ENCODE measurements at regions not wholly inside any gene's neighbourhood (a gene's known extent, or its start where the extent isn't known, plus 50 kb on each side); places are given as distances from the start of the nearest gene placed in this dataset.
"Not testable (repeated sequence)": the region's sequence is repeated elsewhere in the genome, so short reads cannot be mapped to it uniquely, and the experiment has no call there.

DNA sequence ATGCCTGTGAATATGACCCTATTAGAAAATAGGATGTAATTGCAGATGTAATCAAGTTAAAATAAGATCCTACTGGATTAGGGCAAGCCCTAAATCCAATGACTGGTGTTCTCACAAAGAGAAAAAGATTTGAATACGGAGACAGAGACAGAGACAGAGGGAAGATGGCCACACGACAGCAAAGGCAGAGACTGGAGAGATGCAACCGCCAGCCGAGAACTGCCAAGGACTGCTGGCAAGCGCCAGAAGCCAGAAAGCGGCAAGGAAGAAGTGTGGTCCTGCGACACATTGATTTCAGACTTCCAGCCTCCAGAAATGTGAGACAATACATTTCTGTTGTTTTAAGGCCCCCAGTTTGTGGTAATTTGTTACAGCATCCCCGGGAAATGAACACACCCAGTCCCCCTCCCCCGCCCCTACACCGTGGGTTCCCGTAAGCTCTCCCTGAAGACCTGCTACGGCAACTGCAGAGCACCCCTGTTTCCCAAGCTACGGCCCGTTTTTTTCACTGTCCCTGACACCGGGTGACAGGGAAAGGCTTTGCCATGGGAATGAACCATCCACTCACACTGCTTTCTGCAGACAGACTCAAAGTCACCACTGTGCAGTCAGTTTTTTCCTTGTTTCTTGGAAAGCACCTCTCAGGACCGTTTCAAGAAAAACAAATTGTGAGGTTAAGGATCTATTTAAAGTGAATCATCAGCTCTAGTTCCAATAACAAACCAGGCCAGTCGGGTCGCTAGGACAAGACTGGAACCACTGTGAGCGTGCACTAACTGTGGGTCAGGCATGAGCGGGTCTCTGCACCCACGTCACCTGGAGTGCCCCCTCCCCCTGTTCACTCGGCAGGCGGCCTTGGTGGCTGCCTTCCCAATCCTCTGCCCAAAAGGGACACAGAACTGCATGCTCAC, 199.2 kb upstream of the IRF2BP2 start:
- peak; percentile 45 for DNase-seq
- 34% methylated on average over 5 of the region's 23 CpGs for WGBS (ENCODE audit: insufficient coverage)
- H3K27ac ChIP-seq (ENCODE audit: low read length), result not testable (repeated sequence)

DNA sequence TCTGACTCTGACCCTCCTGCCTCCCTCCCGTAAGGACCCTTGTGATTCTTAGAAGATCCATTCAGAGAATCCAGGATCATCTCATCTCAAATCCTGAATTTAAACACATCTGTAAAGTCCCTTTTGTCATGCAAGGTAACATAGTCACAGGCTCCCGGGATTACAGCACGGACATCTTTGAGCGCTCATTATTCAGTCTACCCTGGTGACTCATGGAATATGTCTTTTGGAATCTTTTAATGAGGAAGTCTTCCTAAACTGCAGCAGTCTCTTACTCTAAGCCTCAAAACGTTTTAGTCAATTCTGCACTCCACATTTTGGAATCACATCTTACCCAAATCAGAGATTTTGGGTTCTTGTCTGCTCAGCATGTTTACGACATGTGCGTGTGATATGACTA, 198.5 kb upstream of the IRF2BP2 start:
- H3K9me3 ChIP-seq (replicated peaks; ENCODE audit: control insufficient read depth, low read depth, low read length); H3K36me3 ChIP-seq (ENCODE audit: control insufficient read depth, insufficient read depth, low read length); H3K27ac ChIP-seq (ENCODE audit: low read length); H3K4me1 ChIP-seq (ENCODE audit: control insufficient read depth, insufficient read depth, low read length); H3K4me3 ChIP-seq (ENCODE audit: low read length); H3K27me3 ChIP-seq (ENCODE audit: control insufficient read depth, insufficient read depth, low read length); DNase-seq: not testable (repeated sequence)
- WGBS (ENCODE audit: insufficient coverage), result no CpG with 5 or more reads among the region's 7 CpGs

More for the DNA sequence above, 199.2 kb upstream of the IRF2BP2 start:
- not testable (repeated sequence) for H3K4me3 ChIP-seq (ENCODE audit: low read length); H3K4me1 ChIP-seq (ENCODE audit: control insufficient read depth, insufficient read depth, low read length); H3K9me3 ChIP-seq (replicated peaks; ENCODE audit: control insufficient read depth, low read depth, low read length); H3K27me3 ChIP-seq (ENCODE audit: control insufficient read depth, insufficient read depth, low read length); H3K36me3 ChIP-seq (ENCODE audit: control insufficient read depth, insufficient read depth, low read length)

DNA sequence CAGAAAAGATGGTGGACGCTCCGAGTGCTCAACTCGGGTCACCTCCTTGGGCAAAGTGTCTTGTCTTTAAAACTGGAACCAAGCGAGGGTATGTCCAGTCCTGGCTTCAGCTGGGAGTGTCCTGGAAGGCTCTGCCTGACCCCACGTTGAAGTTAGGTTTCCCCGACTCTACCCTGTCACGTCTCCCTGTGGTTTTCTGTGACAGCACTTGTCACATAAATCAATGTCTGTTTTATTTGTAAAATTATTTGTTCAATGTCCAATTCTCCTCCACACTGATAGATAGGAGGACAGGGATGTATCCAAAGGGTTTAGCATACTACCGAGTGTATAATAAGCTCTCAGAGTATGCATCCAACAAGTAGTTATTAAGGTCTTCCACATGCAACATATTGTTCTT, 197.7 kb upstream of the IRF2BP2 start:
- not testable (repeated sequence) for H3K4me3 ChIP-seq (ENCODE audit: low read length); H3K4me1 ChIP-seq (ENCODE audit: control insufficient read depth, insufficient read depth, low read length); H3K27me3 ChIP-seq (ENCODE audit: control insufficient read depth, insufficient read depth, low read length); H3K9me3 ChIP-seq (replicated peaks; ENCODE audit: control insufficient read depth, low read depth, low read length); H3K36me3 ChIP-seq (ENCODE audit: control insufficient read depth, insufficient read depth, low read length); DNase-seq; H3K27ac ChIP-seq (ENCODE audit: low read length)
- WGBS (ENCODE audit: insufficient coverage), result no CpG with 5 or more reads among the region's 8 CpGs

DNA sequence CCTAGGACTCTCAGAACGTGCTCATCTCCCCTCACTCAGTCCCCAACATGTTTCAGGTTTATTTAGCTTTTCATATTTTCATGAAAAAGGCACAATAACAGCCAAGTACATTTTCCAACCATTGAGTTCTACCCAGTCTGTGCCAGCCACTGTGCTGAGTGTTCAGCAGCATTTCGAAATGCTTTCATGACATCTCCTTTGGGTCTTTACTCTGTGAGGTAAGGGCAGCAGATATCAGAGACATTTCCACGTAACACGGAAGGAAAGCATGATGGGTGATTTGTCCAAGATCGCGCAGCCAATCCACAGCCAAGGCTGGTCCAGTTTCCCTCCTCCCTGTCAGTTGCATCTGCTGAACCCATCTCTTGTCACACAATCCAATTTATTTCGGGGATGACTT, 192.6 kb upstream of the IRF2BP2 start:
- H3K4me3 ChIP-seq (ENCODE audit: low read length); H3K9me3 ChIP-seq (replicated peaks; ENCODE audit: control insufficient read depth, low read depth, low read length); H3K27me3 ChIP-seq (ENCODE audit: control insufficient read depth, insufficient read depth, low read length); H3K4me1 ChIP-seq (ENCODE audit: control insufficient read depth, insufficient read depth, low read length); DNase-seq; H3K27ac ChIP-seq (ENCODE audit: low read length); H3K36me3 ChIP-seq (ENCODE audit: control insufficient read depth, insufficient read depth, low read length): not testable (repeated sequence)
- 96% methylated on average over 4 of the region's 7 CpGs for WGBS (ENCODE audit: insufficient coverage)

DNA sequence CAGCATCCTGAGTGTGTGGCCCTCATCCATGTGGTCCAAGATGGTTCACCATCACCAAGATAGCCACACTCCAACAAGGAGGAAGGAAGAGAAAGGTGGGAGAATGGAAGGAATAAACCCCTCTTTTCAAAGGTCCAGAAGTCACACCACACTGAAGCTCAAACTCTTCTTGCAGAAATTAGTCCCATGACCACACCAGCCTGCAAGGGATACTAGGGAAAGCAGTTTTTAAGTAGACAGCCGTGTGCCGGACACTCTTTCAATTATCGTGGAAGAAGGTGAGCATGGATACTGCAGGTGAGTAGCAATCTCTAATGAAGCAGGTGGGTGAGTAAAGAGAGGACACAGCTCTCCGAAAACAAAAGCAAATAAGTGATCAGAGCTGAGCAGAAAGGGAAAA, 191.7 kb upstream of the IRF2BP2 start:
- H3K4me1 ChIP-seq (ENCODE audit: control insufficient read depth, insufficient read depth, low read length); H3K27me3 ChIP-seq (ENCODE audit: control insufficient read depth, insufficient read depth, low read length); H3K36me3 ChIP-seq (ENCODE audit: control insufficient read depth, insufficient read depth, low read length); H3K27ac ChIP-seq (ENCODE audit: low read length); H3K9me3 ChIP-seq (replicated peaks; ENCODE audit: control insufficient read depth, low read depth, low read length); H3K4me3 ChIP-seq (ENCODE audit: low read length); DNase-seq: not testable (repeated sequence)
- WGBS (ENCODE audit: insufficient coverage), result 96% methylated on average over 3 of the region's 4 CpGs

DNA sequence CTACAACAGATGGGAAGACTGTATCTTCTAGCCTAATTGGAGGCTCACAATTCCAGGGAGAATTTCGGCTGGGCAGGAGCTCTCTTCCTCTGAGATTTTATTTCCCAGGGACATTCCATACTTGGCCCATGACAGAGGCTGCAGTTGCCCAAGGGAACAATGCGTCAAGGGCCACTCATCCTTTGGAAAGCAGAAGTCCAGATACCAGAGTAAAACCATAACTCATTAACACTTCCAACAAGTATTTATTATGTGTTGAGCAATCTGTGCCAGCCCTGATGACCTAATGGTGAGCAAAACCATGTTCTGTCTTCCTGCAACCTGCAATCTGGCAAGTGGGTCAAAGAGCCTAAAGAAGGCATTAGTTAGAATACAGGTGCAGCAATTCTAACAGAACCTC, 191.2 kb upstream of the IRF2BP2 start:
- not testable (repeated sequence) for H3K27me3 ChIP-seq (ENCODE audit: control insufficient read depth, insufficient read depth, low read length); DNase-seq; H3K36me3 ChIP-seq (ENCODE audit: control insufficient read depth, insufficient read depth, low read length); H3K4me1 ChIP-seq (ENCODE audit: control insufficient read depth, insufficient read depth, low read length); H3K9me3 ChIP-seq (replicated peaks; ENCODE audit: control insufficient read depth, low read depth, low read length); H3K4me3 ChIP-seq (ENCODE audit: low read length); H3K27ac ChIP-seq (ENCODE audit: low read length)
- no CpG with 5 or more reads among the region's 2 CpGs for WGBS (ENCODE audit: insufficient coverage)

DNA sequence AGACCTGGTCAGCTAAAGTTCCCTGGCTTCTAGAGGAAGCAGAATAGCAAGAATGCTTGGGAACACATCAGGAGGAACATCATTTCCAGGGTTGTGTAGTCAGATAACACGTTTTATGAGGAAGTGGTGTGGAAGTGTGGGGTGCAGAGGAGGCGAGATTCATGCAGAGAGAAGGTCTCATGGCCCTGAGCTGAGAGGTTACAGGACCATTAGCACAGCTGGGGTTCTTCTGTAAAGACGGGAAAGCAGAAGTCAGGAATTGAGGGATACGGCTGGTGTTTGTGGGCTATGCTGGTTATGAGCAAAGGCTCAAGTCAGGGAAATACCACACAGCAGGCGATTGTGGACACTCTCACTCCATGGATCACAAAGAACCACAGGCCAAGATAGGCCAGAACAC, 190.6 kb upstream of the IRF2BP2 start:
- H3K27ac ChIP-seq (ENCODE audit: low read length); DNase-seq; H3K4me1 ChIP-seq (ENCODE audit: control insufficient read depth, insufficient read depth, low read length); H3K27me3 ChIP-seq (ENCODE audit: control insufficient read depth, insufficient read depth, low read length); H3K36me3 ChIP-seq (ENCODE audit: control insufficient read depth, insufficient read depth, low read length); H3K4me3 ChIP-seq (ENCODE audit: low read length); H3K9me3 ChIP-seq (replicated peaks; ENCODE audit: control insufficient read depth, low read depth, low read length): not testable (repeated sequence)
- WGBS (ENCODE audit: insufficient coverage), result 78% methylated on average over 1 of the region's 5 CpGs

DNA sequence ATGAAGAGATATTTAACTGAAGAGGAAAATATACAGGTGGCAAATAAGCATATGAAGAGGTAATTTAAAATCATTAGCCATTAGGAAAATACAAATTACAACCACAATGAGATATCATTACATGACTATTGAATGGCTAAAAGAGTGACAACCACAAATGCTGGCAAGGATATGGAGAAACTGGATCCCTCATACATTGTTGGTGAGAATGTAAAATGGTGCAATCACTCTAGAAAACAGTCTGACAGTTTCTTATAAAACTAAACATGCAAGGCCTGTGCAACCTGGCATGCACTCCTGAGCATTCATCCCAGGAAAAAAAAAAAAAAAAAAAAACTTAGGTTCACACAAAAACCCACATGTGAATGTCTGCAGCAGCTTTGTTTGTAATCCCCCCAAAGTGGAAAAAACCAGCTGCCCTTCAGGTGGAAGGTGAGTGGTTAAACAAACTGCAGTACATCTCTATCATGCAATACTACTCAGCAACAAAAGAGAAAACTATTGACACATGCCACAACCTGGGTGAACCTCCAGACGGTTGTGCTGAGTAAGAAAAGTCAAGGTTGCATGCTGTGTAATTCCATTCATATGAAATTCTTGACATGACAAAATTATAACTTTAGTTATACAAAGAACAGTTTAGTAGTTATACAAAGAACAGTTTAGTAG, 189.2 kb upstream of the IRF2BP2 start:
- not testable (repeated sequence) for H3K27me3 ChIP-seq (ENCODE audit: control insufficient read depth, insufficient read depth, low read length); H3K4me3 ChIP-seq (ENCODE audit: low read length); H3K9me3 ChIP-seq (replicated peaks; ENCODE audit: control insufficient read depth, low read depth, low read length); H3K4me1 ChIP-seq (ENCODE audit: control insufficient read depth, insufficient read depth, low read length); DNase-seq; H3K36me3 ChIP-seq (ENCODE audit: control insufficient read depth, insufficient read depth, low read length); H3K27ac ChIP-seq (ENCODE audit: low read length)
- no CpG with 5 or more reads among the region's 1 CpG for WGBS (ENCODE audit: insufficient coverage)

DNA sequence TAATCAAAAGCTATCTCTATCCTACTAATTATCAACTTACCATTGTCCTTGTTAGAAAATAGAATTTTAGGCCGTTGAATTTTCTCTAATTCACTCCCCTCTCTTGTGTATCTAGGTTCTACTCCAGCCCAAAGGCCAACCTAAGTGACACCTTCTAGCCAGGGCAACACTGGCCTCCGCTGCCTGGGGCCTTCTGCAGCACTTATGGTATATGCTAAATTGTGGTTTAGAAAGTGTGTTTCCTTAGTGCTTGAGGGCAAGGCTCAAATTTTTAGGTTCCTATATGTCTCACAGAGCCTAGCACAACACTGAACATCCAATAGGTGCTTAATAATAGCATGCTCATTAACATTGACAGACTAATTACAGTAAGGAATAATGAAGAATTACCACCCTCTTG, 187.2 kb upstream of the IRF2BP2 start:
- not testable (repeated sequence) for H3K27ac ChIP-seq (ENCODE audit: low read length); H3K36me3 ChIP-seq (ENCODE audit: control insufficient read depth, insufficient read depth, low read length); H3K4me1 ChIP-seq (ENCODE audit: control insufficient read depth, insufficient read depth, low read length); H3K9me3 ChIP-seq (replicated peaks; ENCODE audit: control insufficient read depth, low read depth, low read length); H3K27me3 ChIP-seq (ENCODE audit: control insufficient read depth, insufficient read depth, low read length); DNase-seq; H3K4me3 ChIP-seq (ENCODE audit: low read length)
- no CpG with 5 or more reads among the region's 2 CpGs for WGBS (ENCODE audit: insufficient coverage)

DNA sequence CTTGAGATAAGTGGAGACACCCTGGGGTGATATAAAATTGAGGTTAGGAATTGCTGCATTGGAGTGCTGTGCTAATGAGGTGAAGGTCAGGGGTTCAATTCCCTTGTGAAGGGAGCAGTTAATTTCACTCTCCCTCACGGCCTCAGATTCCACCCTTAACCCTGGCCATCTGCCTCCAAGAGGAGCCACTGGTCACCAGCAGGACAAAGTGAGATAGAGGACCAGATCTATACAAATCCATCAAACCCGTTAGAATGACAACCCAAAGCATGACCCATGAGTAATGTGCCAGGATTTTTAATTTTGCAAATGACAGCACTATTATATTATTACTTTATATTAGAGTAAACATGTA, 186.4 kb upstream of the IRF2BP2 start:
- H3K9me3 ChIP-seq (replicated peaks; ENCODE audit: control insufficient read depth, low read depth, low read length); H3K27me3 ChIP-seq (ENCODE audit: control insufficient read depth, insufficient read depth, low read length); H3K4me1 ChIP-seq (ENCODE audit: control insufficient read depth, insufficient read depth, low read length); DNase-seq; H3K36me3 ChIP-seq (ENCODE audit: control insufficient read depth, insufficient read depth, low read length); H3K27ac ChIP-seq (ENCODE audit: low read length); H3K4me3 ChIP-seq (ENCODE audit: low read length): not testable (repeated sequence)
- WGBS (ENCODE audit: insufficient coverage), result no CpG with 5 or more reads among the region's 2 CpGs
